A673 (cell line): ENCODE measurements at regions not wholly inside any gene's neighbourhood (a gene's known extent, or its start where the extent isn't known, plus 50 kb on each side); places are given as distances from the start of the nearest gene placed in this dataset.

Experiments used
- BruUV-seq: library from RNA; stranded (reverse); fragments of 400-500 nt; replicated peaks from 2 replicates; lab custom pipeline; 2021; lab: Mats Ljungman, UMichigan
- CTCF ChIA-PET: fragments of 300-600 bp; sonication (Branson Sonifier 250); formaldehyde crosslinking; loops from one replicate; lab custom pipeline; 2022; ENCODE audit warnings: antibody characterized with exemption; lab: Charles Lee
- POLR2A ChIA-PET: fragments of 300-600 bp; sonication (Branson Sonifier 250); formaldehyde crosslinking; loops from one replicate; lab custom pipeline; 2022; ENCODE audit warnings: antibody characterized with exemption; ENCODE audit not compliant: low non-redundant PET; lab: Charles Lee
- DNase-seq: peaks from one replicate; pipeline ENCODE4 v3.0.0-alpha.2; 2015; ENCODE audit warnings: low spot score
- H3K27ac ChIP-seq: fragments of 200-600 bp; sonication (generic); 2 replicates; pipeline ENCODE4 v1.5.1; 2016; ENCODE audit warnings: mixed run types, low read depth, mild to moderate bottlenecking, mixed read lengths, antibody characterized with exemption, low read length; ENCODE audit not compliant: poor library complexity, severe bottlenecking
- H3K27me3 ChIP-seq: fragments of 200-600 bp; sonication (generic); replicated peaks from 2 replicates; pipeline ENCODE4 v1.6.1; 2017; ENCODE audit warnings: mixed run types, low read depth, mild to moderate bottlenecking, mixed read lengths, antibody characterized with exemption, low read length; ENCODE audit not compliant: insufficient read depth, poor library complexity
- H3K36me3 ChIP-seq: fragments of 200-600 bp; sonication (generic); 2 replicates; pipeline ENCODE4 v1.6.1; 2016; ENCODE audit warnings: mixed run types, mild to moderate bottlenecking, mixed read lengths, antibody characterized with exemption, low read length; ENCODE audit not compliant: insufficient read depth, poor library complexity, severe bottlenecking
- H3K4me1 ChIP-seq: fragments of 200-600 bp; sonication (generic); 2 replicates; pipeline ENCODE4 v1.6.1; 2017; ENCODE audit warnings: mixed run types, mild to moderate bottlenecking, mixed read lengths, antibody characterized with exemption, low read length; ENCODE audit not compliant: insufficient read depth, poor library complexity, severe bottlenecking
- H3K4me3 ChIP-seq: fragments of 200-600 bp; sonication (generic); 2 replicates; pipeline ENCODE4 v1.5.1; 2016; ENCODE audit warnings: low read depth, mixed run types, mild to moderate bottlenecking, mixed read lengths, low read length; ENCODE audit not compliant: poor library complexity, severe bottlenecking
- H3K9me3 ChIP-seq: fragments of 200-600 bp; sonication (generic); 2 replicates; pipeline ENCODE4 v1.6.1; 2016; ENCODE audit warnings: mixed run types, low read depth, mild to moderate bottlenecking, mixed read lengths, antibody characterized with exemption, low read length; ENCODE audit not compliant: poor library complexity, severe bottlenecking
- EZH2 ChIP-seq: fragments of 200-600 bp; sonication (generic); IDR thresholded peaks from 2 replicates; pipeline ENCODE4 v1.6.1; 2017; ENCODE audit warnings: borderline replicate concordance, low read depth, mild to moderate bottlenecking, mixed read lengths, antibody characterized with exemption, low read length; ENCODE audit not compliant: poor library complexity, severe bottlenecking
- intact Hi-C: fragments of 100-400 bp; cut with micrococcal nuclease; formaldehyde crosslinking; loops from one replicate; pipeline ENCODE4 v1.10.0; 2022; ENCODE audit not compliant: unreplicated experiment
- TF ChIP-seq, protein P1 (sequence below): fragments of 300-800, 200-600 bp; sonication (generic); conservative IDR thresholded peaks from 2 replicates; pipeline ENCODE4 v1.5.1; 2017; ENCODE audit warnings: low read depth, mild to moderate bottlenecking, antibody characterized with exemption, low read length, moderate library complexity, mixed read lengths

DNA sequence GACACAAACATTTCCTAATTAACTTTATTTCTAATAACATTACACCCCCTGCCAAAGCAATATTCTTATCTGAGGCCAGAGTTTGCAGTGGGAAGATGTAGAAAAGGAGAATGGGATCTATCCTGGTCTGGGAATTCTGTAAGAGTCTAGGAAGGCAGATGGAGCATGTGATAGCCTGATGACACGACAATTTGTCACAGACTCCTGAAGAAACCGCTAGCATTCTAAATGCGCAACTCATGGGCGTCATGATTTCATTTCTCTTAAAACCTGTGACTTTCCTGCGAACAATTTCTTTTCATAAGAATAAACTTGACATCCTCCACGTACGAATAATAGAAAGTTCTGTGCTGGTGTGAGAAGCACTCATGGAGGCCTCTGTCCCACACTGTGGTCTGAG lies 72.9 kb upstream of the ATP10A start:
- Histone ChIP-seq H3K36me3 (no peaks in the 10 kb centered on the region), H3K27me3 (no peaks in the 10 kb centered on the region), H3K4me1 (no peaks in the 10 kb centered on the region), H3K9me3 (no peaks in the 10 kb centered on the region), H3K4me3 (no peak overlapping the region), H3K27ac (no peak overlapping the region)
- POLR2A ChIA-PET = no interaction called here
- no TSS peak for BruUV-seq
- no peak for DNase-seq
- CTCF ChIA-PET = no interaction called here
- intact Hi-C loops = no loop called here
- TF ChIP-seq, protein P1, sequence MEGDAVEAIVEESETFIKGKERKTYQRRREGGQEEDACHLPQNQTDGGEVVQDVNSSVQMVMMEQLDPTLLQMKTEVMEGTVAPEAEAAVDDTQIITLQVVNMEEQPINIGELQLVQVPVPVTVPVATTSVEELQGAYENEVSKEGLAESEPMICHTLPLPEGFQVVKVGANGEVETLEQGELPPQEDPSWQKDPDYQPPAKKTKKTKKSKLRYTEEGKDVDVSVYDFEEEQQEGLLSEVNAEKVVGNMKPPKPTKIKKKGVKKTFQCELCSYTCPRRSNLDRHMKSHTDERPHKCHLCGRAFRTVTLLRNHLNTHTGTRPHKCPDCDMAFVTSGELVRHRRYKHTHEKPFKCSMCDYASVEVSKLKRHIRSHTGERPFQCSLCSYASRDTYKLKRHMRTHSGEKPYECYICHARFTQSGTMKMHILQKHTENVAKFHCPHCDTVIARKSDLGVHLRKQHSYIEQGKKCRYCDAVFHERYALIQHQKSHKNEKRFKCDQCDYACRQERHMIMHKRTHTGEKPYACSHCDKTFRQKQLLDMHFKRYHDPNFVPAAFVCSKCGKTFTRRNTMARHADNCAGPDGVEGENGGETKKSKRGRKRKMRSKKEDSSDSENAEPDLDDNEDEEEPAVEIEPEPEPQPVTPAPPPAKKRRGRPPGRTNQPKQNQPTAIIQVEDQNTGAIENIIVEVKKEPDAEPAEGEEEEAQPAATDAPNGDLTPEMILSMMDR = no peak
- no peak for TF ChIP-seq EZH2

DNA sequence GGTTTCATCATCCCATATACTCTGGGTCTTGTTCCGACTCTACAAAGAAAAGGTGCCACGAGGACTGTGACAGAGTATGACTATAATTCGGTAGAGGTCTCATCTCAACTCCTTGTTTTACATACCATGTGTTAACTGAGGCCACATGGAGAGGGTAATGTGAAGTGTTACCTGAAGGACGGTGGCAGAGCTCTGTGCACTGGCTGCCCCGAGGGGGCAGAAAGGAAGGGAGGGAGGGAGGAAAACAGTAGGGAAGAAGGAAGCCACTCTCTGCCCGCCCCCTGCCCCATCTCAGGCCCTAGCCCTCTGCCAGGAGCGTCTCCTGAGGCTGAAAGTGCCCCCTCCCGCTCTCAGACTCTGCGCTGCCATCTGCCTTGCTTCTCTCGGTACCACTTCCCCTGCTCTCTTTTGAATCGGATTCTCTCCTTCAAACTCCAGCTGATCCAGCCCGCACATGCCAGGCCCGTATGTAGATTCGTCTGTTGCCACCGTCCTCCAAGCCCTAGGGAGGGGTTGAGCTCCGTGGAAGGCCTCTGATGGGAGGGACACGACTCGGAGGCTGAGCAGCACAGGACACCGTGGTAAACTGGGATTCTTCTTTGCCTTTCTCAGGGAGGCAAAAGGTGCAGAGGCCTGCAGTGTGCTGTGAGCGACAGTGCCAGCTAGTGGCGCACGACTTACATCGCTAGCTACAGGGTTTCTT lies 70.5 kb upstream of the ATP10A start:
- CTCF ChIA-PET = interaction anchor here (0.6 kb wide), 1 partner anchor 931 kb away, joined by 3 read pairs; no protein-coding TSS in a partner anchor

DNA sequence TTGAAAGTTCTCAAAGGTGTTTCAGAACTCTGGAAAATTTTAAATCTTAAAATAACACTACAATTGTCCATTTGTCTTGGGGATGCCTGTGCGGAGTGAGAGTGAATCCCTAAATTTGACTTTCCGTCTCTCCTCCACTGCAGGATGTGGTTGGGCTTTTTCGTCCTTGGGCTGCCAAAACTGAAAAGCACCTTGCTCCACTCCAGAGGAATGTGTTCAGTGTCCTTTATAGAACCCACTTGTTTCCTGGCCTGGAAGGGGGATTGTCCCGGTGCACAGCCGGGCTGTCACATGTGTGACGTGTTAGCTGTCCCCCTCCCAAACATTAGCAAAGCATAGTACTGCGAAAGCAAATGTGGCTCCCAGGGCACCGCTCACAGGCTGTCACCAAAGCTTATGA lies 69.6 kb upstream of the ATP10A start:
- no peak for DNase-seq
- no TSS peak for BruUV-seq
- H3K4me1 ChIP-seq = no peaks in the 10 kb centered on the region
- no peak overlapping the region for H3K27ac ChIP-seq
- TF ChIP-seq, protein P1 = no peak
- no peak for TF ChIP-seq EZH2
- ChIA-PET CTCF (no interaction called here), POLR2A (no interaction called here)
- H3K27me3 ChIP-seq = no peaks in the 10 kb centered on the region
- intact Hi-C loops = no loop called here
- H3K4me3 ChIP-seq = no peak overlapping the region
- peaks cover 19% of the 10 kb centered on the region for H3K9me3 ChIP-seq
- no peaks in the 10 kb centered on the region for H3K36me3 ChIP-seq

More for the DNA sequence above, 70.5 kb upstream of the ATP10A start:
- Histone ChIP-seq H3K27ac (no peak overlapping the region), H3K4me1 (no peaks in the 10 kb centered on the region), H3K4me3 (no peak overlapping the region), H3K36me3 (no peaks in the 10 kb centered on the region), H3K27me3 (no peaks in the 10 kb centered on the region), H3K9me3 (peaks cover 19% of the 10 kb centered on the region)
- no TSS peak for BruUV-seq
- no peak for TF ChIP-seq EZH2
- TF ChIP-seq, protein P1 = peak; percentile 44
- DNase-seq = peak; percentile 31
- POLR2A ChIA-PET = no interaction called here
- intact Hi-C loops = no loop called here
